Heart left ventricle (tissue), 16 donors: ENCODE measurements at regions not wholly inside any gene's neighbourhood (a gene's known extent, or its start where the extent isn't known, plus 50 kb on each side); places are given as distances from the start of the nearest gene placed in this dataset.
A peak's percentile ranks its signal among the peaks of the same experiment; 100 is the strongest.

Experiments
- ATAC-seq, 4 donors: fragments of 200-7000 bp; cut with Tn5 transposase; one replicate each; pipeline ENCODE4 v1.9.1; 2020 to 2022; ENCODE audit warnings: moderate library complexity in 4 of 4, mild to moderate bottlenecking in 3 of 4, moderate number of reproducible peaks in 1 of 4
- DNase-seq, 5 donors: peaks; one replicate each; pipeline ENCODE4 v3.0.0-alpha.2; 2020
- H3K27ac ChIP-seq, 12 donors: fragments of 200-600 bp; sonication (generic) in 4 of 12; one replicate each; pipeline versions ENCODE4 v1.5.0 to v1.8.0; 2016 to 2022; ENCODE audit warnings: mild to moderate bottlenecking in 2 of 12
- H3K27me3 ChIP-seq, 9 donors: fragments of 200-600 bp; sonication (generic) in 2 of 9; one replicate each; pipeline versions ENCODE4 v1.5.1 to v1.8.0; 2016 to 2022; ENCODE audit warnings: mild to moderate bottlenecking in 3 of 9
- H3K36me3 ChIP-seq, 9 donors: fragments of 200-600 bp; sonication (generic) in 2 of 9; one replicate each; pipeline versions ENCODE4 v1.5.0 to v1.8.0; 2018 to 2022; ENCODE audit warnings: mild to moderate bottlenecking in 2 of 9
- H3K4me1 ChIP-seq, 12 donors: fragments of 200-600 bp; sonication (generic) in 4 of 12; one replicate each; pipeline versions ENCODE4 v1.5.0 to v1.8.0; 2016 to 2022; ENCODE audit warnings: mild to moderate bottlenecking in 3 of 12
- H3K4me3 ChIP-seq, 12 donors: fragments of 200-600 bp; sonication (generic) in 4 of 12; one replicate each; pipeline versions ENCODE4 v1.5.0 to v1.8.0; 2017 to 2022; ENCODE audit warnings: mild to moderate bottlenecking in 9 of 12, moderate library complexity in 4 of 12
- H3K9me3 ChIP-seq, 12 donors: fragments of 200-600 bp; sonication (generic) in 4 of 12; one replicate each; pipeline versions ENCODE4 v1.5.0 to v1.8.0; 2016 to 2022; ENCODE audit warnings: mild to moderate bottlenecking in 1 of 12
- POLR2A ChIP-seq, 2 donors: fragments of 450-650 bp; IDR thresholded peaks; one replicate each; pipeline ENCODE4 v1.6.1; 2017; ENCODE audit warnings: antibody characterized with exemption in 2 of 2, mild to moderate bottlenecking in 2 of 2, moderate library complexity in 2 of 2
- WGBS, 4 donors: extraction: QIAGEN DNeasy Blood & Tissue Kit in 2 of 4; methylation state at CpG; one replicate each; pipeline versions ENCODE4 v1.1.5 to v1.1.7; 2013 to 2018; 5-methylcytosine and 5-hydroxymethylcytosine counted together
- intact Hi-C, 10 donors: fragments of 100-400 bp; cut with DNase I; formaldehyde crosslinking; loops; one replicate each; pipeline versions ENCODE4 v1.11.1 to v1.14.2; 2022
- TF ChIP-seq, protein P1 (sequence below), 12 donors: fragments of 200-600 bp; sonication (generic) in 4 of 12; IDR thresholded peaks; one replicate each; pipeline versions ENCODE4 v1.5.0 to v1.8.0; 2018 to 2022; ENCODE audit warnings: antibody characterized with exemption in 12 of 12, mild to moderate bottlenecking in 5 of 12
- donor health status: ischemic (EF 13 %, LVEDD 7.1; RV severe dilation, severe dysfunction).
- donor health status: healthy with polysubstance abuse.
- donor health status: DM: no; HTN: yes; CAD: no.
- donor health status: DM: no; HTN: no; CAD: no.
- donor health status: ischemic (EF 25% LVEDD 6.9; RV normal size, moderate dysfunction).
- donor health status: ischemic (EF 25% LVEDD 5.7; RV mildly dilated, moderate dysfunction).
- donor health status: healthy.
- donor health status: DM: yes; HTN: yes; CAD: no.
- donor health status: ischemic (EF 35%, LVEDD 5.7; RV mildly dilated, moderate dysfunction).
- donor health status: nonischemic (EF 11% LVEDD 7.7; RV severe dilation, severe dysfunction).
- donor health status: DM: yes; HTN: yes; CAD: no.
- donor health status: PGD.
- donor health status: ischemic (EF 29% LVEDD 5.4; RV normal size, mild dysfunction).
- donor health status: nonischemic (EF 23%, LVEDD 6.1; RV moderate dilation, normal function).

DNA sequence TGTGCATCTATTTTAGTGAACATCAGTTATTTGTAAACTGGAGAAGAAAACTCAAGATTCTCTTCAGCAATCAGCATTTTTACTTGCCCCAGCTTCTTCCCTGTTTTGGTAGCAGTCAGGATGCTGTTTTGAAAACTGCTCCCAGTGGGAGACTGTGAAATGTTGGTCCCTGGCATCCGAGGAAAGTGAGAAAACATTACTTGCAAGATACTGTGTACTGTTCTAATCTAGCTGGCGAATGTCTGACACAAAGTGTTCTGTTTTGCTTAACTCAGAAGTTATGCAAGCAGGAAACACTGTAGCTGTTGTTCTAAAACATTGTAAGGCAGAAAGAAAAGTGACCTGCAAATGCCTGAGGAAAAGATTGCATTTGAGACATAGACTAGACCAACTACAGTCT is 171.8 kb upstream of the POM121L12 start:
- intact Hi-C loops = no loop called here
- Histone ChIP-seq H3K9me3 (peaks cover 0 to 50% (median 16%) of the 10 kb centered on the region in 12 donors), H3K36me3 (no peaks in the 10 kb centered on the region), H3K4me1 (no peaks in the 10 kb centered on the region), H3K4me3 (no peak overlapping the region), H3K27ac (no peak overlapping the region), H3K27me3 (no peaks in the 10 kb centered on the region)
- 30 to 41% (median 37%) methylated on average over 2 of the region's 2 CpGs for WGBS, 4 donors
- TF ChIP-seq, protein P1, sequence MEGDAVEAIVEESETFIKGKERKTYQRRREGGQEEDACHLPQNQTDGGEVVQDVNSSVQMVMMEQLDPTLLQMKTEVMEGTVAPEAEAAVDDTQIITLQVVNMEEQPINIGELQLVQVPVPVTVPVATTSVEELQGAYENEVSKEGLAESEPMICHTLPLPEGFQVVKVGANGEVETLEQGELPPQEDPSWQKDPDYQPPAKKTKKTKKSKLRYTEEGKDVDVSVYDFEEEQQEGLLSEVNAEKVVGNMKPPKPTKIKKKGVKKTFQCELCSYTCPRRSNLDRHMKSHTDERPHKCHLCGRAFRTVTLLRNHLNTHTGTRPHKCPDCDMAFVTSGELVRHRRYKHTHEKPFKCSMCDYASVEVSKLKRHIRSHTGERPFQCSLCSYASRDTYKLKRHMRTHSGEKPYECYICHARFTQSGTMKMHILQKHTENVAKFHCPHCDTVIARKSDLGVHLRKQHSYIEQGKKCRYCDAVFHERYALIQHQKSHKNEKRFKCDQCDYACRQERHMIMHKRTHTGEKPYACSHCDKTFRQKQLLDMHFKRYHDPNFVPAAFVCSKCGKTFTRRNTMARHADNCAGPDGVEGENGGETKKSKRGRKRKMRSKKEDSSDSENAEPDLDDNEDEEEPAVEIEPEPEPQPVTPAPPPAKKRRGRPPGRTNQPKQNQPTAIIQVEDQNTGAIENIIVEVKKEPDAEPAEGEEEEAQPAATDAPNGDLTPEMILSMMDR (IDR thresholded peaks at IDR 0.05) = no peak
- TF ChIP-seq POLR2A (IDR thresholded peaks at IDR 0.05) = no peak
- ATAC-seq (peak in 2 of 4 donors; percentile 59 to 61), DNase-seq (no peak)

- H3K9me3 ChIP-seq = peaks cover 0 to 42% (median 16%) of the 10 kb centered on the region in 12 donors
- H3K27me3 ChIP-seq = no peaks in the 10 kb centered on the region
- ATAC-seq (no peak), DNase-seq (no peak)
- H3K27ac ChIP-seq = no peak overlapping the region
- no peak for TF ChIP-seq POLR2A (IDR thresholded peaks at IDR 0.05)
- TF ChIP-seq, protein P1 (IDR thresholded peaks at IDR 0.05) = no peak
- H3K4me3 ChIP-seq = no peak overlapping the region
- no peaks in the 10 kb centered on the region for H3K4me1 ChIP-seq
- intact Hi-C loops = no loop called here
- H3K36me3 ChIP-seq = no peaks in the 10 kb centered on the region
- 55 to 63% (median 59%) methylated on average over 3 of the region's 3 CpGs for WGBS, 4 donors
These were observed 173.1 kb upstream of the POM121L12 start for GRCh38 chr7:52862321-52862720.

GRCh38 chr7:52857367-52857766 is 178.1 kb upstream of the POM121L12 start:
- 0% methylated on average over 1 of the region's 1 CpG for WGBS, 4 donors
- no peaks in the 10 kb centered on the region for H3K27me3 ChIP-seq
- no peaks in the 10 kb centered on the region for H3K4me1 ChIP-seq
- DNase-seq (no peak), ATAC-seq (no peak)
- H3K36me3 ChIP-seq = no peaks in the 10 kb centered on the region
- intact Hi-C loops = no loop called here
- no peak overlapping the region for H3K27ac ChIP-seq
- TF ChIP-seq POLR2A (IDR thresholded peaks at IDR 0.05) = no peak
- TF ChIP-seq, protein P1 (IDR thresholded peaks at IDR 0.05) = no peak
- H3K4me3 ChIP-seq = no peak overlapping the region
- no peaks in the 10 kb centered on the region for H3K9me3 ChIP-seq

- H3K36me3 ChIP-seq = no peaks in the 10 kb centered on the region
These were observed 180.8 kb upstream of the POM121L12 start for GRCh38 chr7:52854681-52855080.

More at GRCh38 chr7:52854681-52855080, 180.8 kb upstream of the POM121L12 start:
- DNase-seq = no peak
- intact Hi-C loops = no loop called here
- H3K27me3 ChIP-seq = no peaks in the 10 kb centered on the region
- ATAC-seq = no peak
- WGBS, 4 donors = 29 to 84% (median 80%) methylated on average over 1 of the region's 1 CpG
- H3K4me1 ChIP-seq = no peaks in the 10 kb centered on the region
- TF ChIP-seq POLR2A (IDR thresholded peaks at IDR 0.05) = no peak
- TF ChIP-seq, protein P1 (IDR thresholded peaks at IDR 0.05) = no peak
- H3K4me3 ChIP-seq = no peak overlapping the region
- H3K27ac ChIP-seq = no peak overlapping the region
- H3K9me3 ChIP-seq = peaks cover 0 to 8% (median 0%) of the 10 kb centered on the region in 12 donors
